ENCODE measurements at regions not wholly inside any gene's neighbourhood (a gene's known extent, or its start where the extent isn't known, plus 50 kb on each side); places are given as distances from the start of the nearest gene placed in this dataset.

DNA sequence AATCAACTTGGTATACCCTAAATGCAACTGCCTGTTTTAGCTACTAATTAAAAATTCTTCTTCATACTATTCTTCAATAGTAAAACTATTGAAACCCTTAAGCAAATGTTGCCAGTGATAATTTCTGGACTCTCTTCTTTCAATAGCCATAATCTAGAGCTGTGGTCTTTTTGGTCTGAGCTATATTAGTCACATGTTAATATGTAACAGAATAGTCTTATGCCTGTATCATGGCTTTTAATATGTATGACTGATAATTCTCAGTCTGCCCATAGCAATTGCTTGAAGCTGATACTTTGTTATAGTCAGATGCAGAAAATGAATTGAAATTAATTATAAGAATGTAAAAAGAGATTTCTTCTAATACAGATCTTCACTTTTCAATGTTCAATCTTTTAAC lies 1871.9 kb upstream of the CDH6 start:
- DNase-seq (ENCODE audit: insufficient read length, low spot score, missing footprints), result no peak
- Histone ChIP-seq H3K9me3 (ENCODE audit: low read depth, low read length) (no peaks in the 10 kb centered on the region), H3K79me2 (ENCODE audit: insufficient read depth, low read length) (no peaks in the 10 kb centered on the region), H3K4me2 (ENCODE audit: insufficient read depth, low read length) (no peak overlapping the region), H3K36me3 (ENCODE audit: insufficient read depth, low read length) (no peaks in the 10 kb centered on the region), H4K20me1 (ENCODE audit: insufficient read depth, low read length) (no peaks in the 10 kb centered on the region), H3K27ac (ENCODE audit: low read depth, low read length) (no peak overlapping the region), H3K27me3 (ENCODE audit: insufficient read depth, low read length) (no peaks in the 10 kb centered on the region), H3K4me3 (ENCODE audit: insufficient read depth, low read length) (no peak overlapping the region), H2AFZ (ENCODE audit: low read length) (no peak overlapping the region), H3K4me1 (ENCODE audit: insufficient read depth, low read length) (no peaks in the 10 kb centered on the region)
- TF ChIP-seq, protein P1, sequence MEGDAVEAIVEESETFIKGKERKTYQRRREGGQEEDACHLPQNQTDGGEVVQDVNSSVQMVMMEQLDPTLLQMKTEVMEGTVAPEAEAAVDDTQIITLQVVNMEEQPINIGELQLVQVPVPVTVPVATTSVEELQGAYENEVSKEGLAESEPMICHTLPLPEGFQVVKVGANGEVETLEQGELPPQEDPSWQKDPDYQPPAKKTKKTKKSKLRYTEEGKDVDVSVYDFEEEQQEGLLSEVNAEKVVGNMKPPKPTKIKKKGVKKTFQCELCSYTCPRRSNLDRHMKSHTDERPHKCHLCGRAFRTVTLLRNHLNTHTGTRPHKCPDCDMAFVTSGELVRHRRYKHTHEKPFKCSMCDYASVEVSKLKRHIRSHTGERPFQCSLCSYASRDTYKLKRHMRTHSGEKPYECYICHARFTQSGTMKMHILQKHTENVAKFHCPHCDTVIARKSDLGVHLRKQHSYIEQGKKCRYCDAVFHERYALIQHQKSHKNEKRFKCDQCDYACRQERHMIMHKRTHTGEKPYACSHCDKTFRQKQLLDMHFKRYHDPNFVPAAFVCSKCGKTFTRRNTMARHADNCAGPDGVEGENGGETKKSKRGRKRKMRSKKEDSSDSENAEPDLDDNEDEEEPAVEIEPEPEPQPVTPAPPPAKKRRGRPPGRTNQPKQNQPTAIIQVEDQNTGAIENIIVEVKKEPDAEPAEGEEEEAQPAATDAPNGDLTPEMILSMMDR (IDR thresholded peaks at IDR 0.05; ENCODE audit: extremely low read depth, low read depth, low read length), result no peak

DNA sequence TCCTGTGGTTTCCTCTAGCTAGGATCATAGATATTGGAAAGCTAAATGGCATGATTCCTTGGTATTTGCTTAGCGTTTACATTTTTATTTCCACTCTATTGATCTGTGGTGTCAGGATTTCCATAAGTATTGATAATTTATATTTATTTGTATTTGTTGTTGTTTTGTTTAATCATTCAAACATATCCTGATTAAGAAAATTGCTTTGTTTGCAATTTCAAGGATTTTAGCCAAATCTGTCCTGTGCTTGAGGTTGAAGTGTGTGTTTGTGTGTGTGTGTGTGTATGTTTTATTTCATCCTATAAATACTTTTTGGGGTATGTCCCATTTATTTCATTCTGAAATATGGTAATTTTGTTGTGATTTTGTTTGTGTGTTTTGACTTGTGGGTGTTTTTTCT lies 1884.1 kb upstream of the CDH6 start:
- Histone ChIP-seq H3K9me3 (ENCODE audit: low read depth, low read length) (peaks cover 5% of the 10 kb centered on the region), H4K20me1 (ENCODE audit: insufficient read depth, low read length) (no peaks in the 10 kb centered on the region), H3K27me3 (ENCODE audit: insufficient read depth, low read length) (no peaks in the 10 kb centered on the region), H3K4me3 (ENCODE audit: insufficient read depth, low read length) (no peak overlapping the region), H3K4me1 (ENCODE audit: insufficient read depth, low read length) (no peaks in the 10 kb centered on the region), H2AFZ (ENCODE audit: low read length) (no peak overlapping the region), H3K27ac (ENCODE audit: low read depth, low read length) (no peak overlapping the region), H3K36me3 (ENCODE audit: insufficient read depth, low read length) (no peaks in the 10 kb centered on the region), H3K79me2 (ENCODE audit: insufficient read depth, low read length) (no peaks in the 10 kb centered on the region), H3K4me2 (ENCODE audit: insufficient read depth, low read length) (no peak overlapping the region)
- DNase-seq (ENCODE audit: insufficient read length, low spot score, missing footprints), result no peak
- TF ChIP-seq, protein P1 (IDR thresholded peaks at IDR 0.05; ENCODE audit: extremely low read depth, low read depth, low read length), result no peak

DNA sequence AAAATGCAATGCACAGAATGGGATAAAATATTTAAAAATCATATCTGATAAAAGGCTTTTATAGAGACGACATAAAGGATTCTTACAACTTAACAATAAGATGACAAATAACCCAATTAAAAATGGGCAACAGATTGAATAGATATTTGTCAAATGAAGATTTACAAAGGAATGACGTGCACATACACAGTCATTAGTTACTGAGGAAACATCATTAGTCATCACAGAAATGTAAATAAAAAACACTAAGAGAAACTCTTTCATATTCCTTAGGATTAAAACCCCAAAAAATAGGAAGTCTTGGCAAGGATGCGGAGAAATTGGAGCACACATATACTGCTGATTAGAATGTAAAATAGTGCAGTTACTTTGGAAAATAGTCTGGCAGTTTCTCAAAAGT lies 1886.0 kb upstream of the CDH6 start:
- no peak overlapping the region for H3K4me3 ChIP-seq (ENCODE audit: insufficient read depth, low read length)
- H3K36me3 ChIP-seq (ENCODE audit: insufficient read depth, low read length), result no peaks in the 10 kb centered on the region
- H3K9me3 ChIP-seq (ENCODE audit: low read depth, low read length), result peaks cover 5% of the 10 kb centered on the region
- H3K27ac ChIP-seq (ENCODE audit: low read depth, low read length), result no peak overlapping the region
- no peak overlapping the region for H2AFZ ChIP-seq (ENCODE audit: low read length)
- no peaks in the 10 kb centered on the region for H3K79me2 ChIP-seq (ENCODE audit: insufficient read depth, low read length)
- TF ChIP-seq, protein P1 (IDR thresholded peaks at IDR 0.05; ENCODE audit: extremely low read depth, low read depth, low read length), result no peak
- DNase-seq (ENCODE audit: insufficient read length, low spot score, missing footprints), result no peak
- no peaks in the 10 kb centered on the region for H3K27me3 ChIP-seq (ENCODE audit: insufficient read depth, low read length)
- no peaks in the 10 kb centered on the region for H4K20me1 ChIP-seq (ENCODE audit: insufficient read depth, low read length)
- no peak overlapping the region for H3K4me2 ChIP-seq (ENCODE audit: insufficient read depth, low read length)
- H3K4me1 ChIP-seq (ENCODE audit: insufficient read depth, low read length), result no peaks in the 10 kb centered on the region

DNA sequence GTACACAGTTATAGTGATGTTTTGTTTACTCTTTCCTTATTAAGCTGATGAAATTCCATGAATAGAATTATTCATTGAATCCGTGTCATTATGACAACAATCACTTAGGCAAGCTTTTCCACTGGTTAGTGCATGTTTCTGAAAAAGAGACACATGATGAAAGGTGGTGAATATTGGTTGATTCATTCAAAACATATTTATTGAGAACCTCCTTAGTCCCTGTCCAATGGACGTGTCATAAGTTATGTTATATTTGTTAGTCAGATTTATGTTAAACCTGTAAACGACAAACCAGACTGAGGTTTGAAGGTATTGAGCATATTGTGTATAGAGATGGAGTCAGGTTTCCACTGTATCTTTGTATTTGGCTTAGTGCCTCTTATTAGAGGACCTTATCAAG lies 1888.9 kb upstream of the CDH6 start:
- TF ChIP-seq, protein P1 (IDR thresholded peaks at IDR 0.05; ENCODE audit: extremely low read depth, low read depth, low read length), result no peak
- H2AFZ ChIP-seq (ENCODE audit: low read length), result no peak overlapping the region

More for the DNA sequence above, 1888.9 kb upstream of the CDH6 start:
- H4K20me1 ChIP-seq (ENCODE audit: insufficient read depth, low read length), result no peaks in the 10 kb centered on the region
- H3K27me3 ChIP-seq (ENCODE audit: insufficient read depth, low read length), result no peaks in the 10 kb centered on the region
- H3K4me1 ChIP-seq (ENCODE audit: insufficient read depth, low read length), result no peaks in the 10 kb centered on the region
- no peak overlapping the region for H3K4me3 ChIP-seq (ENCODE audit: insufficient read depth, low read length)
- no peak overlapping the region for H3K27ac ChIP-seq (ENCODE audit: low read depth, low read length)
- no peaks in the 10 kb centered on the region for H3K79me2 ChIP-seq (ENCODE audit: insufficient read depth, low read length)
- H3K9me3 ChIP-seq (ENCODE audit: low read depth, low read length), result peaks cover 2% of the 10 kb centered on the region
- H3K36me3 ChIP-seq (ENCODE audit: insufficient read depth, low read length), result no peaks in the 10 kb centered on the region
- H3K4me2 ChIP-seq (ENCODE audit: insufficient read depth, low read length), result no peak overlapping the region
- DNase-seq (ENCODE audit: insufficient read length, low spot score, missing footprints), result no peak

Measured in osteoblast (primary cell).